Fibroblast of lung (primary cell): ENCODE measurements at regions not wholly inside any gene's neighbourhood (a gene's known extent, or its start where the extent isn't known, plus 50 kb on each side); places are given as distances from the start of the nearest gene placed in this dataset.

Experiments used
- DNase-seq, 2 donors: peaks; one replicate each; pipeline versions ENCODE4 v3.0.0 to v3.0.0-alpha.2; 2010; ENCODE audit warnings: low read depth in 2 of 2
- H2AFZ ChIP-seq: 2 replicates; pipeline ENCODE4 v1.5.1; 2012; ENCODE audit warnings: low read length, control low read depth, inconsistent platforms
- H3K27ac ChIP-seq: 2 replicates; pipeline ENCODE4 v1.5.1; 2011; ENCODE audit warnings: low read length, control low read depth; ENCODE audit not compliant: insufficient read depth
- H3K27me3 ChIP-seq: 2 replicates; pipeline ENCODE4 v1.5.1; 2011; ENCODE audit warnings: mild to moderate bottlenecking, low read length; ENCODE audit not compliant: control insufficient read depth, insufficient read depth
- H3K36me3 ChIP-seq: 2 replicates; pipeline ENCODE4 v1.5.1; 2011; ENCODE audit warnings: low read length; ENCODE audit not compliant: control insufficient read depth, insufficient read depth
- H3K4me1 ChIP-seq: 2 replicates; pipeline ENCODE4 v1.5.1; 2011; ENCODE audit warnings: low read length; ENCODE audit not compliant: control insufficient read depth, insufficient read depth; ENCODE audit errors: extremely low read depth
- H3K4me2 ChIP-seq: 2 replicates; pipeline ENCODE4 v1.5.1; 2011; ENCODE audit warnings: low read length, control low read depth; ENCODE audit not compliant: insufficient read depth; ENCODE audit errors: extremely low read depth
- H3K4me3 ChIP-seq, 4 experiments: fragments of 200-600 bp in 1 of 4; sonication (generic) in 1 of 4; replicated peaks in 1 of 4; 2 replicates each; pipeline ENCODE4 v1.5.1; 2011 to 2016; ENCODE audit warnings: low read length in 4 of 4, low read depth in 3 of 4, mild to moderate bottlenecking in 3 of 4, control low read depth in 2 of 4, inconsistent platforms in 1 of 4, mixed read lengths in 1 of 4; ENCODE audit not compliant: insufficient read depth in 1 of 4; ENCODE audit errors: control extremely low read depth in 1 of 4
- H3K79me2 ChIP-seq: 2 replicates; pipeline ENCODE4 v1.5.1; 2012; ENCODE audit warnings: mild to moderate bottlenecking, low read length, inconsistent platforms; ENCODE audit not compliant: control insufficient read depth, insufficient read depth
- H3K9ac ChIP-seq: 2 replicates; pipeline ENCODE4 v1.5.1; 2011; ENCODE audit warnings: mild to moderate bottlenecking, low read length, control low read depth; ENCODE audit not compliant: insufficient read depth
- H3K9me3 ChIP-seq: 2 replicates; pipeline ENCODE4 v1.5.1; 2012; ENCODE audit warnings: low read depth, low read length; ENCODE audit not compliant: control insufficient read depth, insufficient read depth
- H4K20me1 ChIP-seq: 2 replicates; pipeline ENCODE4 v1.5.1; 2011; ENCODE audit warnings: low read length; ENCODE audit not compliant: control insufficient read depth, insufficient read depth; ENCODE audit errors: extremely low read depth
- CTCF ChIP-seq, 2 donors: IDR thresholded peaks in 1 of 2; conservative IDR thresholded peaks in 1 of 2; 1 replicate in 1 of 2; 2 replicates in 1 of 2; pipeline ENCODE4 v1.5.1; 2011 to 2012; ENCODE audit warnings: low read length in 2 of 2, control low read depth in 1 of 2, inconsistent platforms in 1 of 2, low read depth in 1 of 2, mild to moderate bottlenecking in 1 of 2
- EZH2 ChIP-seq: IDR thresholded peaks from 2 replicates; pipeline ENCODE4 v1.5.1; 2012; ENCODE audit warnings: low read length, control low read depth, mild to moderate bottlenecking; ENCODE audit errors: missing control alignments

GRCh38 chr7:43791-44540 lies 148.4 kb upstream of the FAM20C start:
- Histone ChIP-seq H4K20me1 (no peaks in the 10 kb centered on the region), H3K36me3 (no peaks in the 10 kb centered on the region), H3K9me3 (no peaks in the 10 kb centered on the region), H3K4me2 (no peak overlapping the region), H3K9ac (no peak overlapping the region), H3K4me3 (no peak overlapping the region), H2AFZ (no peak overlapping the region), H3K27ac (no peak overlapping the region), H3K27me3 (peaks cover 20% of the 10 kb centered on the region), H3K4me1 (no peaks in the 10 kb centered on the region), H3K79me2 (no peaks in the 10 kb centered on the region)
- TF ChIP-seq EZH2 (no peak), CTCF (conservative IDR thresholded peaks at IDR 0.05 in 1 of 2, IDR thresholded peaks at IDR 0.05 in 1 of 2; ENCODE audit: low read depth in 1 of 2, low read length in 2 of 2) (no peak)
- no peak for DNase-seq

GRCh38 chr7:44541-44896 lies 147.9 kb upstream of the FAM20C start:
- Histone ChIP-seq H3K36me3 (no peaks in the 10 kb centered on the region), H3K4me3 (no peak overlapping the region), H2AFZ (no peak overlapping the region), H3K9me3 (no peaks in the 10 kb centered on the region), H3K4me1 (no peaks in the 10 kb centered on the region), H3K4me2 (no peak overlapping the region), H3K79me2 (no peaks in the 10 kb centered on the region), H3K9ac (no peak overlapping the region), H3K27me3 (peaks cover 20% of the 10 kb centered on the region), H4K20me1 (no peaks in the 10 kb centered on the region), H3K27ac (no peak overlapping the region)
- DNase-seq: no peak
- TF ChIP-seq EZH2 (no peak), CTCF (conservative IDR thresholded peaks at IDR 0.05 in 1 of 2, IDR thresholded peaks at IDR 0.05 in 1 of 2; ENCODE audit: low read depth in 1 of 2, low read length in 2 of 2) (no peak)

- H3K79me2 ChIP-seq: no peaks in the 10 kb centered on the region
- H4K20me1 ChIP-seq: no peaks in the 10 kb centered on the region
- no peaks in the 10 kb centered on the region for H3K4me1 ChIP-seq
- no peaks in the 10 kb centered on the region for H3K36me3 ChIP-seq
- H3K27me3 ChIP-seq: peaks cover 20% of the 10 kb centered on the region
- H3K4me3 ChIP-seq: no peak overlapping the region
- no peak overlapping the region for H2AFZ ChIP-seq
- H3K4me2 ChIP-seq: no peak overlapping the region
- no peaks in the 10 kb centered on the region for H3K9me3 ChIP-seq
- no peak overlapping the region for H3K9ac ChIP-seq
- DNase-seq: no peak
- H3K27ac ChIP-seq: no peak overlapping the region
- no peak for TF ChIP-seq CTCF (conservative IDR thresholded peaks at IDR 0.05 in 1 of 2, IDR thresholded peaks at IDR 0.05 in 1 of 2; ENCODE audit: low read depth in 1 of 2, low read length in 2 of 2)
- no peak for TF ChIP-seq EZH2
These were observed 147.0 kb upstream of the FAM20C start for GRCh38 chr7:45106-46090.
